HG02840 (cell line): ENCODE measurements at regions not wholly inside any gene's neighbourhood (a gene's known extent, or its start where the extent isn't known, plus 50 kb on each side); places are given as distances from the start of the nearest gene placed in this dataset.

Experiments used
- ATAC-seq: cut with Tn5 transposase; IDR thresholded peaks from one replicate; pipeline ENCODE4 v1.9.1; 2021; ENCODE audit warnings: mild to moderate bottlenecking, moderate library complexity, moderate number of reproducible peaks; ENCODE audit not compliant: unreplicated experiment, low FRiP score

- no peak for ATAC-seq
Measured at GRCh38 chr3:59698091-59698490, 648.3 kb upstream of the CFAP20DC start.

GRCh38 chr3:59696783-59697182 is 647.0 kb upstream of the CFAP20DC start:
- ATAC-seq, result no peak

GRCh38 chr3:59695860-59696259 is 646.0 kb upstream of the CFAP20DC start:
- ATAC-seq, result no peak

GRCh38 chr3:59692117-59692516 is 642.3 kb upstream of the CFAP20DC start:
- no peak for ATAC-seq

- ATAC-seq, result no peak
Measured at GRCh38 chr3:59690886-59691285, 641.1 kb upstream of the CFAP20DC start.

- no peak for ATAC-seq
Measured at GRCh38 chr3:59688636-59689035, 638.8 kb upstream of the CFAP20DC start.

- no peak for ATAC-seq
Measured at GRCh38 chr3:59685432-59685831, 635.6 kb upstream of the CFAP20DC start.

GRCh38 chr3:59684766-59685165 is 634.9 kb upstream of the CFAP20DC start:
- ATAC-seq, result no peak

GRCh38 chr3:59680919-59681318 is 631.1 kb upstream of the CFAP20DC start:
- ATAC-seq, result no peak

GRCh38 chr3:59677747-59678702 is 628.2 kb upstream of the CFAP20DC start:
- ATAC-seq, result no peak

- no peak for ATAC-seq
Measured at GRCh38 chr3:59675495-59675894, 625.7 kb upstream of the CFAP20DC start.

GRCh38 chr3:59663076-59663850 is 613.4 kb upstream of the CFAP20DC start:
- ATAC-seq, result no peak

- ATAC-seq, result no peak
Measured at GRCh38 chr3:59660852-59661625, 611.2 kb upstream of the CFAP20DC start.

- ATAC-seq, result no peak
Measured at GRCh38 chr3:59660376-59660775, 610.6 kb upstream of the CFAP20DC start.

- ATAC-seq, result no peak
Measured at GRCh38 chr3:59659755-59660154, 609.9 kb upstream of the CFAP20DC start.

GRCh38 chr3:59658866-59659265 is 609.0 kb upstream of the CFAP20DC start:
- ATAC-seq, result no peak

- no peak for ATAC-seq
Measured at GRCh38 chr3:59658274-59658673, 608.4 kb upstream of the CFAP20DC start.

GRCh38 chr3:59655418-59656015 is 605.7 kb upstream of the CFAP20DC start:
- no peak for ATAC-seq

- ATAC-seq, result no peak
Measured at GRCh38 chr3:59654480-59655417, 604.9 kb upstream of the CFAP20DC start.
